ENCODE measurements at regions not wholly inside any gene's neighbourhood (a gene's known extent, or its start where the extent isn't known, plus 50 kb on each side); places are given as distances from the start of the nearest gene placed in this dataset.

- DNase-seq (ENCODE audit: missing footprints) (no peak), ATAC-seq (no peak)
- intact Hi-C loops (cut with DNase I) = no loop called here
Measured at GRCh38 chr5:158115468-158115867, 256.5 kb upstream of the CLINT1 start.

GRCh38 chr5:158108177-158108576 is 249.2 kb upstream of the CLINT1 start:
- DNase-seq (ENCODE audit: missing footprints) (no peak), ATAC-seq (no peak)
- intact Hi-C loops (cut with DNase I) = no loop called here

GRCh38 chr5:158100373-158100888 is 241.5 kb upstream of the CLINT1 start:
- intact Hi-C loops (cut with DNase I) = no loop called here
- DNase-seq (ENCODE audit: missing footprints) = no peak
- ATAC-seq = no peak

- ATAC-seq = no peak
- intact Hi-C loops (cut with DNase I) = no loop called here
Measured at GRCh38 chr5:158099571-158100105, 240.7 kb upstream of the CLINT1 start.

GRCh38 chr5:158096835-158097234 is 237.9 kb upstream of the CLINT1 start:
- intact Hi-C loops (cut with DNase I) = no loop called here
- DNase-seq (ENCODE audit: missing footprints) (no peak), ATAC-seq (no peak)

More at GRCh38 chr5:158099571-158100105, 240.7 kb upstream of the CLINT1 start:
- no peak for DNase-seq (ENCODE audit: missing footprints)

- intact Hi-C loops (cut with DNase I) = no loop called here
- ATAC-seq = no peak
- DNase-seq (ENCODE audit: missing footprints) = no peak
Measured at GRCh38 chr5:158086856-158087255, 227.9 kb upstream of the CLINT1 start.

GRCh38 chr5:158084292-158084691 is 225.3 kb upstream of the CLINT1 start:
- no peak for DNase-seq (ENCODE audit: missing footprints)
- intact Hi-C loops (cut with DNase I) = no loop called here
- no peak for ATAC-seq

- intact Hi-C loops (cut with DNase I) = no loop called here
- DNase-seq (ENCODE audit: missing footprints) (no peak), ATAC-seq (no peak)
Measured at GRCh38 chr5:158082696-158083287, 223.8 kb upstream of the CLINT1 start.

- DNase-seq (ENCODE audit: missing footprints) = no peak
- ATAC-seq = no peak
- intact Hi-C loops (cut with DNase I) = no loop called here
Measured at GRCh38 chr5:158080112-158080511, 221.2 kb upstream of the CLINT1 start.

- no peak for ATAC-seq
- intact Hi-C loops (cut with DNase I) = no loop called here
Measured at GRCh38 chr5:158079097-158079496, 220.2 kb upstream of the CLINT1 start.

GRCh38 chr5:158074992-158075769 is 216.2 kb upstream of the CLINT1 start:
- DNase-seq (ENCODE audit: missing footprints) (no peak), ATAC-seq (peak; percentile 90)
- intact Hi-C loops (cut with DNase I) = loop anchor here (5.0 kb wide), 2 partner anchors 1032 to 1057 kb away; no protein-coding TSS in a partner anchor

More at GRCh38 chr5:158079097-158079496, 220.2 kb upstream of the CLINT1 start:
- no peak for DNase-seq (ENCODE audit: missing footprints)

- intact Hi-C loops (cut with DNase I) = loop anchor here (5.0 kb wide), 2 partner anchors 1033 to 1058 kb away; no protein-coding TSS in a partner anchor
- DNase-seq (ENCODE audit: missing footprints) = no peak
- no peak for ATAC-seq
Measured at GRCh38 chr5:158074597-158074991, 215.6 kb upstream of the CLINT1 start.

- DNase-seq (ENCODE audit: missing footprints) (no peak), ATAC-seq (no peak)
- intact Hi-C loops (cut with DNase I) = loop anchor here (5.0 kb wide), 2 partner anchors 1036 to 1061 kb away; no protein-coding TSS in a partner anchor
Measured at GRCh38 chr5:158070859-158071258, 211.9 kb upstream of the CLINT1 start.

- intact Hi-C loops (cut with DNase I) = loop anchor here (5.0 kb wide), 2 partner anchors 1037 to 1062 kb away; no protein-coding TSS in a partner anchor
- no peak for DNase-seq (ENCODE audit: missing footprints)
- ATAC-seq = peak; percentile 44
Measured at GRCh38 chr5:158069838-158070237, 210.9 kb upstream of the CLINT1 start.

- intact Hi-C loops (cut with DNase I) = no loop called here
- DNase-seq (ENCODE audit: missing footprints) (no peak), ATAC-seq (peak; percentile 72)
Measured at GRCh38 chr5:158068964-158069363, 210.0 kb upstream of the CLINT1 start.

- DNase-seq (ENCODE audit: missing footprints) (no peak), ATAC-seq (no peak)
- intact Hi-C loops (cut with DNase I) = no loop called here
Measured at GRCh38 chr5:158066076-158066475, 207.1 kb upstream of the CLINT1 start.

GRCh38 chr5:158064334-158065123 is 205.6 kb upstream of the CLINT1 start:
- intact Hi-C loops (cut with DNase I) = no loop called here
- ATAC-seq = no peak
- DNase-seq (ENCODE audit: missing footprints) = no peak

- no peak for ATAC-seq
- DNase-seq (ENCODE audit: missing footprints) = no peak
- intact Hi-C loops (cut with DNase I) = no loop called here
Measured at GRCh38 chr5:158063052-158063451, 204.1 kb upstream of the CLINT1 start.

- intact Hi-C loops (cut with DNase I) = no loop called here
- ATAC-seq = no peak
Measured at GRCh38 chr5:158061451-158061850, 202.5 kb upstream of the CLINT1 start.

More at GRCh38 chr5:158061451-158061850, 202.5 kb upstream of the CLINT1 start:
- no peak for DNase-seq (ENCODE audit: missing footprints)

Measured in Right ventricle myocardium inferior (tissue), 1 donor.